ENCODE measurements at regions not wholly inside any gene's neighbourhood (a gene's known extent, or its start where the extent isn't known, plus 50 kb on each side); places are given as distances from the start of the nearest gene placed in this dataset.

DNA sequence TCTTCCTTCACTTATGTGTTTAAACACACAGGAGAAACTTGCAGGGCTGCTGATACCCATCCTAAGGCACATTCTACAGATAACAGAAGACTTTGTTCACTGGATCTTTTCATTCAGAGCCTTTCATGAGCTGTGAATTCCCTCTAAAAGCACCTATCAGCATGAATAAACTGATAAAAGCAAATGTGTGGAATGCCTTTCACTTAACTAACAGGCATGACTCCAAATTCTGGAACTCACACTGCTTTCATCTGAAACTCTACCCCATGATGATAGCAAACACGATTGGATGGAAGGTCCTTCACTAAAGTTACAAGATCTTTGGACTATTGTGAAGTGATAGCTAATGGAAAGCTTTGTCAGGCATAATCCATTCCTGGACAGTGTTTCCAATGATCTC is 457.3 kb downstream of the EFNB2 start:
- no peak overlapping the region for H2AFZ ChIP-seq (ENCODE audit: low read length)
- no peak overlapping the region for H3K27ac ChIP-seq (ENCODE audit: low read depth, low read length, poor library complexity, severe bottlenecking)
- no peaks in the 10 kb centered on the region for H3K9me3 ChIP-seq (ENCODE audit: low read length)
- no peaks in the 10 kb centered on the region for H3K9me2 ChIP-seq (ENCODE audit: insufficient read depth, low read length)
- no peak for TF ChIP-seq EZH2phosphoT487 (IDR thresholded peaks at IDR 0.05; ENCODE audit: borderline replicate concordance, low read depth, low read length)
- TF ChIP-seq, protein P1, sequence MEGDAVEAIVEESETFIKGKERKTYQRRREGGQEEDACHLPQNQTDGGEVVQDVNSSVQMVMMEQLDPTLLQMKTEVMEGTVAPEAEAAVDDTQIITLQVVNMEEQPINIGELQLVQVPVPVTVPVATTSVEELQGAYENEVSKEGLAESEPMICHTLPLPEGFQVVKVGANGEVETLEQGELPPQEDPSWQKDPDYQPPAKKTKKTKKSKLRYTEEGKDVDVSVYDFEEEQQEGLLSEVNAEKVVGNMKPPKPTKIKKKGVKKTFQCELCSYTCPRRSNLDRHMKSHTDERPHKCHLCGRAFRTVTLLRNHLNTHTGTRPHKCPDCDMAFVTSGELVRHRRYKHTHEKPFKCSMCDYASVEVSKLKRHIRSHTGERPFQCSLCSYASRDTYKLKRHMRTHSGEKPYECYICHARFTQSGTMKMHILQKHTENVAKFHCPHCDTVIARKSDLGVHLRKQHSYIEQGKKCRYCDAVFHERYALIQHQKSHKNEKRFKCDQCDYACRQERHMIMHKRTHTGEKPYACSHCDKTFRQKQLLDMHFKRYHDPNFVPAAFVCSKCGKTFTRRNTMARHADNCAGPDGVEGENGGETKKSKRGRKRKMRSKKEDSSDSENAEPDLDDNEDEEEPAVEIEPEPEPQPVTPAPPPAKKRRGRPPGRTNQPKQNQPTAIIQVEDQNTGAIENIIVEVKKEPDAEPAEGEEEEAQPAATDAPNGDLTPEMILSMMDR (conservative IDR thresholded peaks at IDR 0.05; ENCODE audit: low read length): no peak
- intact Hi-C loops (cut with micrococcal nuclease; ENCODE audit: unreplicated experiment): no loop called here
- H3K4me3 ChIP-seq (ENCODE audit: low read depth, low read length, poor library complexity, severe bottlenecking): no peak overlapping the region
- no peaks in the 10 kb centered on the region for H3K79me2 ChIP-seq (ENCODE audit: insufficient read depth, low read depth, low read length)
- POLR2A ChIA-PET: no interaction called here
- DNase-seq (ENCODE audit: low spot score): no peak
- H3K4me2 ChIP-seq (ENCODE audit: low read length): no peak overlapping the region
- H4K20me1 ChIP-seq (ENCODE audit: insufficient read depth, low read length): no peaks in the 10 kb centered on the region
- no TSS peak for BruUV-seq (replicated peaks)
- H3K36me3 ChIP-seq (ENCODE audit: insufficient read depth, low read length): no peaks in the 10 kb centered on the region
- CTCF ChIA-PET (ENCODE audit: unreplicated experiment): no interaction called here
- no peaks in the 10 kb centered on the region for H3K4me1 ChIP-seq (ENCODE audit: insufficient read depth, low read length, poor library complexity, severe bottlenecking)

DNA sequence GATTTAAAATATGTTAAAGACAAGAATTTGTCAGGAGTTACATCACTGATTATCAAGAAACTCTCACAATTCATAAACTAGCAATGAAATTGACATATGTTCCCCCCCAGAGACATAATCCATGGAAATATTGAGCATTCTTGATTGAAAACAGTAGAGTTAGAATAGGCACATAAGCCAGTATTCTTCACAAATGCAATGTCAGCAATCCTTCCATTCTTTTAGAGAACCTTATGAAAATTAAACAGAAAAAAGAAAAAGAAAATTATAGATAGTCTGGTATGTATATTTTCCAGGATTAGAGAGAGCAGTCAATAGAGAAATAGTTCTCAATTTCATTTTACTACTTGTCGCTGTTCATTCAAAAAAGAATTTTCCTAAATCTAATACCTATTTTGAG is 458.4 kb downstream of the EFNB2 start:
- Histone ChIP-seq H4K20me1 (ENCODE audit: insufficient read depth, low read length) (no peaks in the 10 kb centered on the region), H3K4me1 (ENCODE audit: insufficient read depth, low read length, poor library complexity, severe bottlenecking) (no peaks in the 10 kb centered on the region), H2AFZ (ENCODE audit: low read length) (no peak overlapping the region), H3K27ac (ENCODE audit: low read depth, low read length, poor library complexity, severe bottlenecking) (no peak overlapping the region), H3K4me3 (ENCODE audit: low read depth, low read length, poor library complexity, severe bottlenecking) (no peak overlapping the region), H3K4me2 (ENCODE audit: low read length) (no peak overlapping the region), H3K9me2 (ENCODE audit: insufficient read depth, low read length) (no peaks in the 10 kb centered on the region), H3K36me3 (ENCODE audit: insufficient read depth, low read length) (no peaks in the 10 kb centered on the region), H3K79me2 (ENCODE audit: insufficient read depth, low read depth, low read length) (no peaks in the 10 kb centered on the region), H3K9me3 (ENCODE audit: low read length) (no peaks in the 10 kb centered on the region)
- POLR2A ChIA-PET: no interaction called here
- CTCF ChIA-PET (ENCODE audit: unreplicated experiment): no interaction called here
- no TSS peak for BruUV-seq (replicated peaks)
- intact Hi-C loops (cut with micrococcal nuclease; ENCODE audit: unreplicated experiment): no loop called here
- TF ChIP-seq, protein P1 (conservative IDR thresholded peaks at IDR 0.05; ENCODE audit: low read length): no peak
- no peak for TF ChIP-seq EZH2phosphoT487 (IDR thresholded peaks at IDR 0.05; ENCODE audit: borderline replicate concordance, low read depth, low read length)
- DNase-seq (ENCODE audit: low spot score): no peak

DNA sequence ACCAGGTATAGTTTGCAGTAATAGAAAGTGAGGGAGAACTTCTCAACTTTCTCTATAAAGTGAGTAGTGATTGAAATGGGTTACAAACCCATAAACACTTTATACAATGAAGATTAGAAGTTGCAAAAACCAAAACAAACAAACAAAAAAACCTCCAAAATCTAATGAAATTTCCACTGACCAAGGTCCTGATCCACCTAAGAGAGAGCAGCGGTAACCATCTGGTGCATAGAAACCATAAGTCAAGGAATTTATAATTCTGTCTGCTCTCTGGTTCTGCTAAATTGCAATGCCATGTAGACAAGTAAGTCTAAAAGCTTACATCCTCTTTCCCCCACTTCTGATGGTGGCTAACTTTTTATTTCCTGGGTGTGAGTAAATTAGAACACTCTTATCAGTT is 463.4 kb downstream of the EFNB2 start:
- H2AFZ ChIP-seq (ENCODE audit: low read length): no peak overlapping the region
- CTCF ChIA-PET (ENCODE audit: unreplicated experiment): no interaction called here
- intact Hi-C loops (cut with micrococcal nuclease; ENCODE audit: unreplicated experiment): no loop called here
- no peaks in the 10 kb centered on the region for H3K9me3 ChIP-seq (ENCODE audit: low read length)
- H3K4me2 ChIP-seq (ENCODE audit: low read length): no peak overlapping the region
- DNase-seq (ENCODE audit: low spot score): no peak
- H3K4me1 ChIP-seq (ENCODE audit: insufficient read depth, low read length, poor library complexity, severe bottlenecking): no peaks in the 10 kb centered on the region
- H3K4me3 ChIP-seq (ENCODE audit: low read depth, low read length, poor library complexity, severe bottlenecking): no peak overlapping the region
- H3K27ac ChIP-seq (ENCODE audit: low read depth, low read length, poor library complexity, severe bottlenecking): no peak overlapping the region
- no TSS peak for BruUV-seq (replicated peaks)
- H3K79me2 ChIP-seq (ENCODE audit: insufficient read depth, low read depth, low read length): no peaks in the 10 kb centered on the region
- no peaks in the 10 kb centered on the region for H4K20me1 ChIP-seq (ENCODE audit: insufficient read depth, low read length)
- POLR2A ChIA-PET: no interaction called here
- H3K9me2 ChIP-seq (ENCODE audit: insufficient read depth, low read length): no peaks in the 10 kb centered on the region
- TF ChIP-seq, protein P1 (conservative IDR thresholded peaks at IDR 0.05; ENCODE audit: low read length): no peak
- TF ChIP-seq EZH2phosphoT487 (IDR thresholded peaks at IDR 0.05; ENCODE audit: borderline replicate concordance, low read depth, low read length): no peak
- no peaks in the 10 kb centered on the region for H3K36me3 ChIP-seq (ENCODE audit: insufficient read depth, low read length)

All from OCI-LY7 (cell line).